ENCODE measurements at regions not wholly inside any gene's neighbourhood (a gene's known extent, or its start where the extent isn't known, plus 50 kb on each side); places are given as distances from the start of the nearest gene placed in this dataset.

DNA sequence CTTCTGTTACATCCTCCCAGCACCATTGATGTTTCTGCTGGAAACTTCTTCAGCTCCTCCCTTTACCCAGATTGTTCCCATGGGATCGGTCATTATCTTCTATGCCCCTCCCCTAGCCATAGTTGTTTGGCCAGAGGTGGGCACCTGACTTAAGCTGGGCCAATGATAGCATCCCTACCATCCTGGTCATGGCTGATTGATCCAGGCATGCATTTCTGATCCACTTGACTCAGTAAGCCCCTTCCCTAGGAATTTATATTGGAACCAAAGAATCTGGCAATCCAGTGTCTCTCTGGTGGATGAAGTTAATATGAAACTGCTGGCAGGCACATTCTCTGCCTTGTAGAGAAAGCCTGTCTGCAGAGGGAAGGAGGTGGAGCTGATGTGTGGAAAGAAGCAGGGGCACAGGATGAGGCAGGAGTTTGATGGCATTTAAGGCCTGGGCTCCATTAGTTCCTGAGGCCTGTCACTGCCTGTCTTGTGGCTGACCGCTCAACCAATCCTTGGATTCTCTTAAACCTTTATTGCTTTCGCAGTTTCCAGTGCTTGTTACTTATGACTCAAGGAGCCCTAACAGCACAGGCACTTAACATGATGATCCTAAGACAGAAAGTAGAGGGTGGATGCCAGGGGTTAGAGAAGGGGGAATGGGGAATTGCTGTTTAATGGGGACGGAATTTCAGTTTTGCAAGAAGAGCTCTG lies 152.4 kb downstream of the ABCC12 start:
- intact Hi-C loops (cut with DNase I): loop anchor here (10.0 kb wide), 1 partner anchor 61 kb away; no protein-coding TSS in a partner anchor
- H3K36me3 ChIP-seq: no peaks in the 10 kb centered on the region
- H3K4me3 ChIP-seq: no peak overlapping the region
- DNase-seq (ENCODE audit: low spot score in 2 of 2): no peak
- no peaks in the 10 kb centered on the region for H3K9me3 ChIP-seq
- no peak for TF ChIP-seq CTCF (IDR thresholded peaks at IDR 0.05)
- H3K27ac ChIP-seq: no peak overlapping the region
- no peaks in the 10 kb centered on the region for H3K27me3 ChIP-seq
- H3K4me1 ChIP-seq: no peaks in the 10 kb centered on the region

DNA sequence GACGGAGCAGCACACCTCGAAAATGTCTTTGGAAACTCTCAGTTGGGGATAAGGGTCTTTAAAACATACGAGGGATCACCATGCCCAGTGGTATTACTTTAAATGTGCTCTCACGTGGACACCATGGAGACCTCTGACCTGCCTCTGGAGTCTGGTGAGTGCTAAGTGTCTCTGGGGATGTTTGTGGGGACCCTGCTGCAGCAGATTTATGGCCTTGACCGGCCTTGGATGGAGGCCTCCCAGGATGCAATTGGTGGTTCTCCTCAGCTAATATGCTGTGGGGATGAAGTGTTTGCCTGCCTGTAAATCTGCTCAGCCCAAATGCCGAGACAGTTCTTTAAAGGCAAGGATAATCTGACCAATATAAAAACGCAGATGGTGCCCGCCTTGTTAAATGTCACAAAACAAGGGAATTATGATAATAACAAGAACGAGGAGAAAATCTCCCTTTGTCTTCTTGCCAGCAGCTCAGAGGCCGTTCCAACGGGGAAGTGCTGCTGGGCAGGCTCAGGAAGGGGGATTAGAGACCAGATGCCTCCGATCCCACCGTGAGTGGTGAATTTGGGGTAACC lies 154.4 kb downstream of the ABCC12 start:
- no peak for DNase-seq (ENCODE audit: low spot score in 2 of 2)
- H3K36me3 ChIP-seq: no peaks in the 10 kb centered on the region
- no peak for TF ChIP-seq CTCF (IDR thresholded peaks at IDR 0.05)
- no peaks in the 10 kb centered on the region for H3K9me3 ChIP-seq
- no peak overlapping the region for H3K27ac ChIP-seq
- H3K4me1 ChIP-seq: no peaks in the 10 kb centered on the region
- intact Hi-C loops (cut with DNase I): loop anchor here (10.0 kb wide), 1 partner anchor 63 kb away; no protein-coding TSS in a partner anchor
- no peaks in the 10 kb centered on the region for H3K27me3 ChIP-seq
- H3K4me3 ChIP-seq: no peak overlapping the region

- no peaks in the 10 kb centered on the region for H3K36me3 ChIP-seq
- no peaks in the 10 kb centered on the region for H3K9me3 ChIP-seq
- intact Hi-C loops (cut with DNase I): loop anchor here (10.0 kb wide), 1 partner anchor 64 kb away; no protein-coding TSS in a partner anchor
- H3K4me3 ChIP-seq: no peak overlapping the region
- H3K27me3 ChIP-seq: no peaks in the 10 kb centered on the region
- H3K27ac ChIP-seq: no peak overlapping the region
- no peak for DNase-seq (ENCODE audit: low spot score in 2 of 2)
- TF ChIP-seq CTCF (IDR thresholded peaks at IDR 0.05): no peak
- H3K4me1 ChIP-seq: no peaks in the 10 kb centered on the region
These were observed 155.2 kb downstream of the ABCC12 start for GRCh38 chr16:48000622-48001021.

DNA sequence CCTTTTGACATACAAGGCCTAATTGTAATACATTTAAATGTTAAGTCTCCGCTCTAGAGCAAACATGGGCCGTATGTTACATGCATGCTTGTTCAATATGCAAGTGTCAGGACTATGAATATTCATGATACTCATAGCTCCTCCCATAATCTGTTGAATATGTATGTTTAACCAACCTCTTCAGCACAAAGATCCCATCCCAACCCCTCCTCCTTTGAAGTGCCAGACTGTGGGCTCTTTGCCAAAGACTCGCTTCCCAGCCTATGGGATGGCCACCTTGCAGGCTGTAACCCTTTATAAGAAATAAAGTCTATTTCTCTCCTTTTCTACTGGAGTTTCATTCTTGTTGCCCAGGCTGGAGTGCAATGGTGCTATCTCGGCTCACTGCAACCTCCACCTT lies 156.2 kb downstream of the ABCC12 start:
- Histone ChIP-seq H3K27me3 (no peaks in the 10 kb centered on the region), H3K4me3 (no peak overlapping the region), H3K27ac (no peak overlapping the region), H3K9me3 (no peaks in the 10 kb centered on the region), H3K36me3 (no peaks in the 10 kb centered on the region), H3K4me1 (no peaks in the 10 kb centered on the region)
- no peak for DNase-seq (ENCODE audit: low spot score in 2 of 2)
- TF ChIP-seq CTCF (IDR thresholded peaks at IDR 0.05): no peak
- intact Hi-C loops (cut with DNase I): no loop called here

DNA sequence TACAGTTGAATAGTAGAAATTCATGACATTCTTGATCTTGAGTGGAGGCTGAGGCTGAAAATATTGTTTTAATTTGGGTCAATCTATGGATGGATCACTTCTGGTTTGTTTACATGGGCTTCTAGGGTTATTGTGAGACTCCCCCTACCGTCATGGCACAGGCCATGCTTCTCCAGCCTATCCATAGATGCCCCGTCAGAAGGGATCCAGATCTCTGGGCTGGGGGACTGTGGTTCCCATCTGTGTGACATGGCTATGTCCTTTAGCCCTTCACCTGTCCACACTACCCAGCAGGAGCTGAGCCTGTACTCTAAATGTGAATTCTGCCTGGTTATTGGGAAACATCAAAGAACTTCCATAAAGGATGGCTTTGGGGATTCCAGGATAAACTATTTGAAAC lies 160.4 kb downstream of the ABCC12 start:
- H3K4me1 ChIP-seq: no peaks in the 10 kb centered on the region
- no peak for TF ChIP-seq CTCF (IDR thresholded peaks at IDR 0.05)
- H3K9me3 ChIP-seq: peaks cover 0 to 6% of the 10 kb centered on the region in 2 donors
- H3K27me3 ChIP-seq: no peaks in the 10 kb centered on the region
- H3K27ac ChIP-seq: no peak overlapping the region
- intact Hi-C loops (cut with DNase I): no loop called here
- DNase-seq (ENCODE audit: low spot score in 2 of 2): no peak
- no peaks in the 10 kb centered on the region for H3K36me3 ChIP-seq
- no peak overlapping the region for H3K4me3 ChIP-seq

Data from ascending aorta (tissue), 2 donors.